HG03135 (cell line): ENCODE measurements at regions not wholly inside any gene's neighbourhood (a gene's known extent, or its start where the extent isn't known, plus 50 kb on each side); places are given as distances from the start of the nearest gene placed in this dataset.

Source experiments
- ATAC-seq: cut with Tn5 transposase; IDR thresholded peaks from one replicate; pipeline ENCODE4 v1.9.1; 2021; ENCODE audit warnings: mild to moderate bottlenecking, moderate library complexity; ENCODE audit not compliant: unreplicated experiment

DNA sequence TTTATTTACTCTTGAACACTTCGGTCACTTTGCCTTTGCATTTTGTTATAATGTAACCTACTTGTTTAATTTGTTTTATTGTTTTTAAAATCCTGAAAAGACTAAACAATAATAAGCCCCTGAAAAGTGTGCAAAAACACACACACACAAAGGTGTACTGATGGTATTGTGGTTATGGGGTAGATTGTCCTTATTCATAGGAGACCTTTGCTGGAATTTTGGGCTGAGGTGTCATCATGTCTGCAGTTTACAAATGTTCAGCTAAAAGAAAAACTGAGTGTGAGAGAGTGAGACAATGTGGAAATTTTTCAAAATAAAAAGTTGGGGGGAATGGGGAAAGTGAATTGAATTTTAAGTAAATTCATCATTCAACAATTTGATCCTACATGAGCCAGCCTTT is 174.9 kb downstream of the QDPR start:
- no peak for ATAC-seq

DNA sequence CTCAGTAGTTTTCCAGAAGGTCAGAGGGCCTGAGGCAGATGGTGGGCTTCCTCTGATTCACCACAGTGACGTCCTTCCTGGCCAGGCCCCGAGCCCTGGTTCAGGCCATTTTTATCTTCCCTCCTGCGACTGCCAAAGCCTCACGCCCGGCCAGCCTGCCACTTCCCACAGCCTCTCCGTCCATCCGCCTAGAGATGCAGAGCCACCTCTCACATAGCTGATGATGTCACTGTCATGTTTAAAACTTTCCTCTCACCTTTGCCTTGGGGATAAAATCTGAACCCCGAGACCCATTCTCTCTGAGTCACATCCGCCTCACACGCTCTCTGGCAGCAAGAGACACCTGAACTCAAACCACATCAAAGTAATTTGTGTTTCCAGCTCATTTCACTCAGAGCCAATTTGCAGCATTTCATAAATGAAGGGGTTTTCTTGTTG is 175.3 kb downstream of the QDPR start:
- ATAC-seq, result peak; percentile 60

DNA sequence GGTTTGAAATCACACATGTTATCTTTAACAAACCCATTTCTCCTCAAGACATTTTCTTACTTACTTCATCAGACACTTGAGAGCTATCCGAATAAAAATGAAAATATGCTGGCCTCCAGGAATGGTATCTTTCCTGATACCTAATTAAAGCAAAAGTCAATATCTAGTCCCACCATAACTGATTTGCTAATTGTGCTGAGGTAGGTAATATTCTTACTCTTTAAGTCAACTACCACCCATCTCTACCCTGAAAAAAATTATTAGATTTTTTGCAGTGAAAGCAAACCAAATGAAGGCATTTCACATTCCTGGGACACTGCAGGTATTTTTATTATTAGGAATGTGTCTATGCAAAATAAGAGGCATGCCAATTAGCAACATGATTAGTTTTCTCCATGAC is 175.8 kb downstream of the QDPR start:
- ATAC-seq, result no peak

DNA sequence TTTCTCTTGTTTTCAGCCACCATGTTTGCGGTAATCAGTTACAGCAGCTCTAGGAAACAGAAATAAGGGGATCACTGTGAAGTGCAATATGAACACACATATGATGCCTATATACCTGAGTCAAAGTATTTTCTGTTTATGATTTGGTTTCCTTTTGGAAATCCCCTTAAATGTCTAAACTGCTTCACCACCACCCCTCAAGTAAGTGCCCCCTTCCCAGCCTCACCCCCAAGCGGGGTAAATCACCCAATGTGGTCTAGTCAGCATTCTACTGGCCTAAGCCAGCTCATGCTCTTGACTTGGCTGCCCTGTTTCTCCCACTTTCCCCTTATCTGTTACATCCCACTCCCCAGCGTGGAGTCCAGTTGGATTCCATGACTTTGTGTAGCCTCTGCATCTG is 176.5 kb downstream of the QDPR start:
- no peak for ATAC-seq

DNA sequence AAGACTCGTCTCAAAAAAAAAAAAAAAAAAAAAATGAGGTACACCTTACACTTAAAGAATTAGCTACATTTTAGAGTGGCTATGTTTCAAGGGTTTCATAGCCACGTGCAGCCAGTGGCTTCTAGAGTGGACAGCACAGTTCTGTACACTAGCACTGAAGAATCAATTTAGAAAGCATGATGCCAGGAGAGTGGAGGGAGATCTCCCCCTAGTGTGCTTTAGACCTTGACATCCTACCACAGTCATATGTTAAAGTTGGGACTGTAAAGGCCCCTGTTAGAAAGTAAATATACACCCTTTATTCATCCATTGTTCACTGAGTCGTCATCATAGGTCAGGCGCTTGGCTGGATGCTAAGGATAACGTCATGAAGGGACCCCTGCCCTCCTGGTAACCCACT is 179.4 kb downstream of the QDPR start:
- no peak for ATAC-seq

DNA sequence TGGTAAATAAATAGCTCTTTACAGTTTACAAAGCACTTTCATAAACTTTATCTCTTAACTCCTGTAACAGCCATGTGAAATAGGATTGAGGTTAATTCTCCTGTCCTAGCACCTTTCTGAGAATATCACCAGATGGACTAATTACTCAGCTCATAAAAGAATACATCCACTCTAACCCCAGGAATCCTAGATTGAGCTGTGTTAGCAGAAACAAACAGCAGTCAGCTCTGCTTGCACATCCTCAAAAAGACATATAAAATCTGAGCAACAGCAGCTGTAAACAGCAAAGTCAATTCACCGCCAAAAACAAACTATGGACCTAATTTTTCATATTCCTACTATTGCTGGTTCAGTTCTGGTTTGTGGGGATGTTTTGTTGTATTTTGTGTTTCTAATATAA is 182.8 kb downstream of the QDPR start:
- ATAC-seq, result no peak

DNA sequence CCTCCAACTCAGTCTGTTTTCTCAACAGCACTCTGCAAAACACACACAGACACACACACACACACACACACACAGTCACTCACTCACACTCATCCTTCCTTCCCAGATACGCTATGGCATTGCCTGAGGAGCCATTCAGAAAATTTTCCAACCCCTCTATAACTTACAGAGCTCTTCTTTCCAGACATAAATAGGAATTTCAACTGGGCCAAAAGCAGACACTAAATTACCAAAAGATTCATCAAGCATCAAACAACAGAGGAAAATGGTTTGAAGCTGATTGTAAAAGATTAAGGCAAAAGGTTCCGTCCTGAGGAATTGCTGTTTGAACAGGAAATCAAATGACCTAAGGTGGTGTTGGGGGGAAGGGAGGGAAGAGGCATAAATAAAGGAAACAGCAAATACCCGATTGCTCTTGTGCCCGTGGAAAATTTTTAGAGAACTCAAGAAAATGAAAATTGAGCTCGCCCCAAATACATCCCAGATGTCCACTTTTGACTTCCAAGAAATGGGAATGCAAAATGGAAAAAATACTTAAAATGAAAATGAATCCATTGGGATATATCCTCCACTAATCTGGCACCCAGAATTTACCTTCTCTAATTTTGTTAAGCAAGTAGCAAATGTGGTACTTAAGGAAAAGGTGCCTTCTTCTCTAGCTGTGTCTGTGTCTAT is 183.6 kb downstream of the QDPR start:
- no peak for ATAC-seq

DNA sequence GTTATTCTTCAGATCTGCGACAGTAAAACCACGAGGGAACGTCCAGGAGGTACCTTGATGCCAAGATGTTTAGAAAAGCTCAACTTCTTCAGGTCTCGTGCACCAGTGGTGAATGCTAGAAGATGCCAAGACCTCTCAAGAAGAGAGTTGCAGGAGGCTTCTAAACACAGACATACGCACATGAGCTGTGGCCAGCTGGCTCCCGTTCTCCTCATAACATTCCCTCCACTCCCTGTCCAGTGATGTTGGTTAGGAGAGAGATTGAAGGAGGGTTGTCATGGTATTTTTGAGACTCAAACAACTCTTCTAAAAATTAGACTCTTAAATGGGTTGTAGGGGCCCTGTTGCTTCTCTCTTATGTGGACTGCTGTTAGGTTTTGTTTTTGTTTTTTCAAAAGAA is 184.3 kb downstream of the QDPR start:
- ATAC-seq, result no peak

DNA sequence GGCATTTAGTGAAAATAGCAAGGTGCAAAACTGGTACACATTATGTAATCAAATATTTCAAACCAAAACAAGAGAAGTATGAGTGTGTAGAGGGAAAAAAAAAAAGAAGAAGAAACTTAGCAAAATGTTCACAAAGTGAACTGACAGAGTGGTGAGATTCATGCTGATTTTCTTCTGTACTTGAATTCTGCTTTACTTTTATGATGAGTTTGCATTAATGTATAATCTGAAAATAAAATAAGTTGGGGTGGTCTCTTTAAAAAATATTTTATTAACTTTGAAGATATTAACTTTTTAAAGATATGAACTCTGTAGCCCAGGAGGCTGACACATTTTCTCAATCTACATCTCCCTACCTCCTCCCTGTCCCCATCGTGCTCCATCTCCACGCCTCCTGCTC is 185.1 kb downstream of the QDPR start:
- no peak for ATAC-seq

DNA sequence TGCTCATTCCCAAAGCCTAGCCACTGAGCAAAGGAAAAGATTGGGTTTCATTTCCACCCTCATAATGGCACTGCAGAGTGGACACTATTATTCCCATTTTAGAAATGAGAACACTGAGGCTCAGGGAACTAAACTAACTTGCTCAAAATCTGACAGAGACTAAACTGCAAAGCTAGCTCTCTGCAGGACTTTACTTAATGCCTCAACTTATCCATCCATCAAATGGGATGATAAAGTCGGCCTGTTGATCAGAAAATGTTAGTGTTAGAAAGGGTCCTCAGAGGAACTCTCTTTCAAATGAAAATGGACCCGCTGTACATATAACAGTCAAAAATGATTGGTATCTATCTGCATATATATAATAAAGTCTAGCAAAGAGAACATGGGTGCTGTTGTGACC is 186.8 kb downstream of the QDPR start:
- no peak for ATAC-seq

DNA sequence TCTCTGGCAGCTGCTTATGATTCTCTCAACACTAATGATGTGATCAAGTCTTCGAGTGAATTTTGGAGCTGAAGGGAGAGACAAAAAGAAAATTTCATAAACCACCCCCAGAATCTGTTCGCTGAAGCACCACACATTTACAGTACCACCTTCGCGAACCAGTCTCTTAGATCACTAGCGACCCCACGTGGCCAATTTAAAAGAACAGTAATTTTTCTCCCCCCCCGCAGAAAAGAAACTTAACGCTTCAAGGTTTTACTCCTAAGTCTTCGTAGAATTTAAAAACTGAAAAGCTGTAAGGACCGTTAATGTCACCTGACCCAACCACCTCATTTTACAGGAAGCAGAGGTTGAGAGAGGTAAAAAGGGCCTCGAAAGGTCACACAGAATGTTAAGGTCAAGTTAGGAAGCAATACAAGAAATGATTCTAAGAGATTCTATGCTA is 187.5 kb downstream of the QDPR start:
- ATAC-seq, result no peak

DNA sequence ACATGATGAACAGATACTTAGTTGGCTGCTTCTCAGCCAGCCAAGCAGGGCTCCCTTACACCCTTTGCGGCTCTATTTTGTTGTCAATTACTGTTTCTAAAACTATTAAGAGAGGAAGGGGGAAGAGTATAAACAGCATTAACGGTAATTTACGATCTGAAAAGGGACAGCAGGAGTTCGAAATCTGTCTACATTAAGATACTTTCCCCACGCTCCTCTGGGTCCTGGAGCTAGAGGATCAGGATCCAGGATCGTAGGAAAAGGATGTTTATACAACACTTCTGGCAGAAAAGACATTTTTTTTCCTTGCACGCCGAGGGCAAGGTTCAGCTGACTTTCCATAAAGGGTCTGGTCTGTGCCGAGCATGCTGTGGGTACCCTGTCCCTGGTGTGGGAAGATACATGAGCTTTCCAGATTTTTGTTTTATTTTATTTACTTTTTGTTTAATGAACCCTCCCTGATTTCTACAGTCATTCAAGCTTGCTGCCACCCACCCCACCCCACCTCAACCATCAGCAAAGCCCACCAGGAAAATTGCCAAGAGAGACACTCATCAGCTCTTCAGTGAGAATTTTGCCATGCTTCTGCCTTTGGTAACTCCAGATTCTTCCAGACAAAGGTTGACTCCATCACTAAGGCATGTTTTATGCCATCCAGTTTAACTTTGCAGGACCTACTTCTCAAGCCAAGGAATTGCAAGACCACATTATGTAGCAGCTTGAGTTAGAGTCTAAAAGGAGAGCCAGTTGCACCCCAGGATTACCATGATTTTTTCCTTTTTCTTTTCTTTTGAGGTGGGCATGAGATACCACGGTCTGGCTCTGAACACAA is 188.1 kb downstream of the QDPR start:
- no peak for ATAC-seq

DNA sequence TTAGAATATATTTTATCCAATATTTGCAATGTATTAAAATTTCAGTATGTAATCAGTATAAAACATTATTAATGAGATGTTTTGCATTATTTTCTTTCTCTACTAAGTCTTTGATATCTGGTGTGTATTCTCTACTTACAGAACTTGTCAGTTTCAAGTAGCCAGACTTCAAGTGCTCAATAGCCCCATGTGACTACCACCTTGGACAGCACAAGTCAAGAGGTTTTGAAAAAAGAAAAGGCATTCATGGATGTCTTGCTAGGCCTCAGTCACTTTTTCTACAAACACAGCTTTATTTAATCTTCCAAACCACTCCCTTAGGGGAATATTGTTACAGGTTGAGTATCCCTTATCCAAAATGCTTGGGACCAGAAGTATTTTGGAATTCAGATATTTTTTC is 189.4 kb downstream of the QDPR start:
- ATAC-seq, result no peak

DNA sequence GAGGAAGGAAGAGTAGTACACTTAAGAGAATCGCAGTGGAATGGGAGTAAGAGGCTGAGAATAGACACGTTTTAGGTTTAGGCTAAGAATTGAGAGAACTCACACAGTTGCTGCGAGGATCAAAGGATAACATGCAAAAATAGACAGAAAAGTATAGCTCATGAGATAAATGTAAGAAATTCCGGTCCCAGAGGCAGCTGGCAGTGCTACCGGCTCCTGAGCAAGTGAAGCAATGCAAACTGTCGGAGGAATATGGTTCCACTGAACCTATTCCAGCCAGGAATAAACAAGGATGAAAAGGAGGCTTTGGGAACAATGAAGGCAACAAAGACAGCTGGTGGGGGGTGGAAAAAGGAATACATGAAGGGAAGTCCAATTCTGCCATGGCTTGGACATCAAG is 191.8 kb downstream of the QDPR start:
- ATAC-seq, result no peak

DNA sequence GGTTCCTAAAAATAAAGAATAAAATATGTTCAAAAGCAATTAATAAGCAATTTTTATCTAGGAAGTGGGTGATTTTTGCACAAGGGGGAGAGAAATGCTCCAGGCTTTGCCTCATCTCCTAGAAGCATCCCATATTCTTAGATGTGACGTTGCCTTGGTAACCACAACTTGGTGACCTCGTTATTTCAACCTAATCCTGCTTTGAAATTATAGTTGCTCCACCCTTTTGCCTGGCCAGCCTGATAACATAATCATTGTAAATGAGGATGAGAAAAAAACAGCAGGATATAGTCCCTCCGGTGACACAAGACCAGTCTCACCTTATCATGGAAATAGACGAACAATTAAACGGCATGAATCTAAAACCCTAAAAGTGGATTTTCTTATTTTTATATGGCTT is 194.4 kb downstream of the QDPR start:
- ATAC-seq, result no peak

DNA sequence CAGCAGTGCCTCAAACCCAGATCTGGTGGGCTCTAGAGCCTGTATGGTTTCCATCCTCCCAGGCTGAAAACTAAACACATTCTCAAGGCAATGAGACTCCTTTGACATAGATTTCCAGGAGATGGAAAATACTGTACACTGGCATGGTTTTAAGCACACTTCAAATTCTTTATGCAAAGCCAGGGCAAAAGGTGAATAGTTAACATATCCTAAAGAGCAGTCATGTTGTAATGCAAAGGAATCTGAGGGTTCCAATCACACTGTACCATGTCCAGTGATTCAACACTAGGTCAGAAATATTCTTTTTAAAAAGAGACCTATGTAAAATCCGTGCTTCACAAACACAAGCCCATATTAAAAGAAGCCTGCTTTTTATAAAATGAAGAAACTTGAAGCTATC is 195.3 kb downstream of the QDPR start:
- no peak for ATAC-seq

DNA sequence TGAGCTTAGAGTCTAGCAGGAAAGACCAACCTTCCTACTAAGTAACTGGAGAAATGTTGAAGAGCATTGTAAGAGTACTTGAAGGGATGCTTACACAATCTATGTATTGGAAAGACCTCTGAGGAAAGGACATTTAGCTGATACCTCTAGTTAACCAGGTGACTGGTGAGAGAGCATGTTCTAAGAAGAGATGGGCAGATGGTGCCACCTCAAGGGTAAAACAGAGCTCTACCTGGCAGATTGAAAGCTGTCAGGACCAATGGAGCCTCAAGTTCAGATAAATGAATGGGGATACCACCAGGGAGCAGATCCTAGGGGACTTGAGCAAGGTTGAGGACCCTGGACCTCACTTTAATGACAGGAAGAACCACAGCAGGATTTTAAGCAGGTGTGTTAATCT is 196.4 kb downstream of the QDPR start:
- no peak for ATAC-seq

DNA sequence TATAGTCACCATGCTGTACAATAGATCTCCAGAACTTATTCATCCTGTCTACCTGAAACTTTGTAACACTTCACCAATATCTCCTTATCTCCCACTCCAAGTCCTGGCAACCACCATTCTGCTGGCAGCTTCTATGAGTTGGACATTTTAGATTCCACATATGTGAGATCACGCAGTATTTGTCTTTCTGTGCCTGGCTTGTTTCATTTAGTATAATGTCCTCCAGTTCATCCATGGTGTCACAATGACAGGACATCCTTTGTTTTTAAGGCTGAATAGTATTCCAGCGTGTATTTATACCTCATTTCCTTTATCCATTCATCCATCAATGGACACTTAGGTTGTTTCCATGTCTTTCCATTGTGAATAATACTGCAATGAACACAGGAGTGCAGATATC is 198.7 kb downstream of the QDPR start:
- ATAC-seq, result no peak

DNA sequence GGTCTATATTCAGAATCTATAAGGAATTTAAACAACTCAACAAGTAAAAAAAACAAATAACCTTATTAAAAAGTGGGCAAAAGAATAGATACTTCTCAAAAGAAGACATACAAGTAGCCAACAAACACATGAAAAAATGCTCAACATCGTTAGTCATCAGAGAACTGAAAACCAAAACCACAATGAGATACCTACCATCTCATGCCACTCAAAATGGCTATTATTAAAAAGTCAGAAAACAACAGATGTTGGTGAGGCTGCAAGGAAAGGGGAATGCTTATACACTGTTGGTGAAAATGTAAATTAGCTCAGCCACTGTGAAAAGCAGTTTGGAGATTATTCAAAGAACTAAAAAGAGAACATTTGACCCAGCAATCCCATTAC is 201.6 kb downstream of the QDPR start:
- ATAC-seq, result no peak

DNA sequence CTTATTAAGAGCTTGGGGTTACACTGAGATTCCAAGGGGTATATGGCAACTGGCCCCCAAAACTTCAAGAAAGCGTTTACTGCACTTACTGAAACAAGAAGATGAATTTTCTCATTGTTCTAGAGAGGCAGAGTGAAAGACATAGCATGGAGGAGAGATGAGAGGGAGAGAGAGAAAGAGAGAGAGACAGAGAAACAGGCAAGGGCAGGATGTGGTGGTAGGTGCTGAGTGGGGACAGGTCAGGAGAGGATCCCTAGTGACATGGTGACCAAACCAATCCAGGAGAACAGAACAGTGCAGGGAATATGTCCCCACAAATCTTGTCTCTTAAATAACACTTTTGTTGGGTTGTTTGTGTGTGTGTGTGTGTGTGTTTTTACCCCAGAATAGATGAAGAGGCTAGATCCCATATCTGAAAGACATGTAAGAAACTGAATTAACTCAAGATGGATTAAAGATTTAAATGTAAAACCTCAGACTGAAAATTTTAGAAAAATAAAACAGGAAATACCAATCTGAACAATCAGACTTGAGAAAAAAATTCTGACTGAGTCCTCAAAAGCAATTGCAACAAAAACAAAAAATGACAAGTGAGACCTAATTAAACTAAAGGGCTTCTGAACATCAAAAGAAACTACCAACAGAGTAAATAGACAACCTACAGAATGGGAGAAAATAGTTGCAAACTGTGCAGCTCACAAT is 202.2 kb downstream of the QDPR start:
- ATAC-seq, result no peak

DNA sequence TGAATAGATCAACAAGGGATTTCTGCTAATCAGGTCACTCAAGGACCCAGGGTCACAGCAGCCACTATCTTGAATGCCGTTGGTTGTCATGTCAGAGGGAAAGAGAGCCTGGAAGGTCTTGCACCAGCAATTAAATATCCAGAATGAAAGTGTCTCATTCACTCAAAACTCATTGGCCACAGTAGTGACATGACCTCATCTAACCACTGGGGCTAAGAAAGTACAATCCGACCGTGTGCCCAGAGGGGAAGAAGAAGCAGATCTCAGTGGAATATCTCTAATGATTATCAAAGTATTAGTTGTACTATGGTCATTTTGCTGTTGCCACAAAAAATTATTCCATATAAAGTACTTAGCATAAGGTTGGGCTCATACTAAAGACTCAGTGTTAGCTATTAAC is 210.0 kb downstream of the QDPR start:
- ATAC-seq, result no peak

DNA sequence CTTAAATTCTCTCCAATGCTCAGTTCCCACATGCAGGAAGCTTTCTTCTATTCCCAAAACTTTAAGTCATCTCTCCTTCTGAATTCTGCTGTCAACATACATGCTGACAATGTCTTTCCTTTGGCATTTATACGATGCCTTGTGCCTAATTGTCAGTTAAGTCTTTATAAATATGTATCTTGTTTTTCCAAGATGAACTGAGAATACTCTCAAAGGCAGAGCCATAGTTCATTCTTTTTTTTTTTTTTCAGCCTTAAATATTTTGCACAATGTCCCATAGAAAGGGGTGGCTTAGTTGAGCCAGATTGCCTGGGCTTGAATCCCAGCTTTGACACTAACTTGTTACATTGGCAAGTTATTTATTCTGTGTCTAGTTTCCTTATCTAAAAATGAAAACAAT is 210.6 kb downstream of the QDPR start:
- ATAC-seq, result no peak
